Endothelial cell of hepatic sinusoid (primary cell): ENCODE measurements at regions not wholly inside any gene's neighbourhood (a gene's known extent, or its start where the extent isn't known, plus 50 kb on each side); places are given as distances from the start of the nearest gene placed in this dataset.
"Not testable (repeated sequence)": the region's sequence is repeated elsewhere in the genome, so short reads cannot be mapped to it uniquely, and the experiment has no call there.

ENCODE experiments used
- in situ Hi-C: cut with HindIII; loops from 2 replicates; pipeline ENCODE4 v1.10.0; 2017; ENCODE audit warnings: low sequenced_read_pairs

DNA sequence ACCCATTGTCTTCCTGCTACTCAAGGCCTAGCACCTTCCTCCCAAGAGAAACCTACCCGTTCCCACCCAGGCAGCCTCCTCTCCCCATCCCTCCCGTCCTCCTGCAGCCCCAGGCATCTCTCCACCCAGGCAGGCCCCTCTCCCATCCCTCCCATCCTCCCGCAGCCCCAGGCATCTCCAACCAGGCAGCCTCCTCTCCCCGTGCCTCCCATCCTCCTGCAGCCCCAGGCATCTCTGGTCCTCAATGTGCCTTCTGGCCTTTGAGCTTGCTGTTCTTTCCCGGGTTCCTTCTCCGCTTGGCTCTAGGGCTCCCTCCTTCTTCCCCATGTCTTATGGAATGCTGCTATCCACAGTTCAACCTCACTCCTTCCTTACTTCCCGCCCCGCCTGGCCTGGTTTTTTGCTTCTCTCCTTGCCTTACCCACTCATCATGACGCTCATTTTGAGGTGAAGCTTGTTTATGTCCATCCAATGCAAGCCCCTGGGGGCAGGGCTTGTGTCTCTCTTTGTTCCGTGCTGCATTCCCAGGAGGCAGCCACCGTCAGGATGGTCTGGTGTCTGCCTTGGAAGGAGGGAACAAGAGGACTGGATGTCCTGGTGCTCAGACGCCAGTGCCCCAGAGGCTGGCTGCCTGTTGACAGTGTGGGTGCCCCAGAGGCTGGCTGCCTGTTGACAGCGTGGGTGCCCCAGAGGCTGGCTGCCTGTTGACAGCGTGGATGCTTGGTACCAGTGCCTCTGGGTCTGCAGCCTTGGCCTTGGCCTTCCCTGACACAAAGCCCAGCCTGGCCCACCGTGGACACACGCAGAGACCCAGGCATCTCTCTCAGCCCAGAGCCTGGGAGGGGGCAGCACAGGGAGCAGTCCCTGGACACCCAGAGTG lies 815.7 kb downstream of the BRD1 start:
- in situ Hi-C loops, result loop anchor here (5.0 kb wide), 1 partner anchor 95 kb away; no protein-coding TSS in a partner anchor

DNA sequence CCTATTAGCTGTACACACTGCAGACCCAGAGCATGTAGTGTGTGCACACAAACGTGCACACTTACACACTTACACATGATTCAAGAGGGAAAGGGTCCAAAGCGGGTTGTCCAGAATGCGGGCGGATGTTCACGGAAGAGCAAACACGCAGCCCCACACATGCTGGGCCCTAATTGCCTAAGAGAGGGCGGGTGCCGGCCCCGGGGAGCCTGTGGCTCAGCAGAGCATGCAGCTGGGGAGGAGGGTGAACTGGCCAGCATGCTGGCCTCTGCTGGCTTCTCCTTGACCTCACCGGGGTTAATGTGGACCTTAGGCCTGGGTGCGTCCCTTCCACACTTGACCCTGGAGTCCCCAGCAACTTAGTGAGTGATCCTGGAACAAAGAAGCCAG lies 816.3 kb downstream of the BRD1 start:
- in situ Hi-C loops, result loop anchor here (5.0 kb wide), 1 partner anchor 96 kb away; no protein-coding TSS in a partner anchor

DNA sequence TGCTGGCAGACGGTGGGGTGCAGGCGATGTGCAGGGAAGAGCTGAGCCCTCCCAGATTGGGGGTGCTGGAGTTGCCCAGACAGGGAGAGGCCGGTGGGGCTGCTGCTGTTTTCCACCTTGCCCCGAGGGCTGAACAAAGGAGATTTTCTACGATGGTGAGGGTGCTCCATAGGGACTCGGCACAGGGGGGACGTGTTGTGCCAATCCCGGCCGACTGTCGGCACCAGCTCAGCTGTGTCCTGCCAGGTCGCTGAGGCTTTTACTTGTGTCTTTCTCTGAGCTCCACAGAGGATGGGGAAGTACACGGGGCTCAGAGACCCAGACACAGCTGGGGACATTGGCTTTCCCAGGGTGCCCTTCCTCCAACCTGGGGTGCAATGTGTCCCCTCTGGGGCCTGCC lies 816.8 kb downstream of the BRD1 start:
- in situ Hi-C loops, result loop anchor here (5.0 kb wide), 1 partner anchor 96 kb away; no protein-coding TSS in a partner anchor

DNA sequence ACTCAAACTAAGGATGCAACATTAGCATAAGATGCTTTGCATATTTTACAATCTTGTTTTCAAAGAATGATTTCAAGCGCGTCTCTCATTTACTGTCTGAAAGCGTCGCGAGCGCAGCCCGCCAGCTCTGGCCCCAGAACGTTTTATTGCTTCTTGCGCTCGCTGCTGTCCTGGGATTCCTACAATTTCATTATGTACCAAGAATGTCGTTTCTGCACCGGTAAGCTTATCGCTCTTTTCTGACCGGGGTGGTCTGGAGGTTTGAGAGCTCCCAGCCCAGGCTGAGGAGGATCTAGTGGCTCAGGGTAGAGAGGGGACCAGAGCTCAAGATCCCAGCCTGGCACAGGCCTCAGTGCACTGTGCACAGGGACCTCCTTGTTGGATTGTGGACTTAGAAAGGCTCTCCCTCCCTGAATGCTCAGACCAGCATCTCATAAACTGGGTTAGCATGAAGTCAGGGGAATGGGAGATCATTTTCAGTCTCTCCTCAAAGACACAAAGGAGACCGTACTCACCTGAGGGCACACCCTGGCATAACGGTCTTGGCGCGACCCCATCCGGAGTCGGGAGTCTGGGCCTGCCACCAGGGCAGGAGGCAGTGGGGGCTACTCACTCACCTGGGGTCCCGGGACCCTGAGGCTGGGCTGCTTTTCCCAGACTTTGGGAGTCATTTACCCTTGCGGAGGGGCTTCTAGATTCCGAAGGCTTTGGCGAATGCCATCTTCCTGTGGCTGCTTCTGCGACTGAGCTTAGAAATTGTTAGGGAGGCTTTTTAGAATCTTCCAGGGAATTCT lies 817.4 kb downstream of the BRD1 start:
- in situ Hi-C loops, result loop anchor here (5.0 kb wide), 1 partner anchor 97 kb away; no protein-coding TSS in a partner anchor

DNA sequence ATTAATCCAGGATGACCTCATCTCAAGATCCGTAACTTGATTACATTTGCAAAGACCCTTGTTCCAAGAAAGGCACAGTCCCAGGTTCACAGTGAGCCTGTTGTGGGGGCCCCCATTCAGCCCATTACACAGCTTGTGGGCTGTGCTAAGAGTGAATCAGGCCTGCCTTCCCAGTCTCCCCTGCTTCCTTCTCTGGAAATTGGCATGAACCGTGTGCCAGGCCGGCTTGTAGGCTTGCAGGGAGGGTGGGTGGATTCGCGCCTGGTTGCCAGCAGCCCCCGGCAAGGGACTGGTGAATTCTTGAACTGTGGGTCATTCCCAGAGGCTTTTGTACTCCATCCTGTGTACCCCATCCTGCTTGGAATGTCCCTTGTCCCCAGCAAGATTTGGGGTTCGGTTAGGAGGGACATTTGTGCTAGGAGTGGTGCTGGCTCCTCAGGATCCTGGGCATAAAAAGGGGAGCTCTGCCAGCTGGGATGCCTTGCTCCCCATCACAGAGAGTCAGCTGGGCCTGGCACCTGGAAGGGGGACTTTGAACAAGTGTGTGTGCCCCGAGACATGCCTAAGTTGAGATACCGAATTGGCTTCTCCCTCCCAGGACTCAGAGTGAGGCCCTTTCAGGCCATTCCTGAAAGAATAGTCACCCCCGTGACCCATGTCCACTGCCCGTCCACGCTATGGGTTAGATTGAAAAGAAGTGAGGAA lies 818.2 kb downstream of the BRD1 start:
- in situ Hi-C loops, result loop anchor here (5.0 kb wide), 1 partner anchor 98 kb away; no protein-coding TSS in a partner anchor

DNA sequence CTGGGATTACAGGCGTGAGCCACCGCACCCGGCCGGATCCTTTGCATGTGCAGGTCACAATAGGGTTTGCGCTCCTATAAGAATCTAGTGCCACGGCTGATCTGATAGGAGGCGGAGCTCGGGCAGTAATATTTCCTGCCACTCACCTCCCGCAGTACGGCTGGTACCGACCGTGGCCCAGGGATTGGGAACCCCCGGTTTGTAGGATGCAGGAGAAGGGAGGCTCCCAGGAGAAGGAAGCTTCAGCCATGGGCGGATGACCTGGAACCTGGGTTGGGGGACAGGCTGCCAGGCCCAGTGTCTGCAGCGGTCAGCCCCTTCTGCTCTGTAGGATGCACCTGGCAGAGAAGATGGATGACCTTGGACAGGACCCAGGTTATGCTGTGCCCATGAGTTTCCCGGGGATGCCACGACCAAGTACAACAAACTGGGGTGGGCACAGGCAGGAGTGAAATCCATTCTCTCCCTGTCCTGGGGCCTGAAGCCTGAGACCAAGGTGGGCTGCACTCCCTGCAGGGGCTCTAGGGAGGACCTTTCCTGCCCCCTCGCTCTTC lies 818.9 kb downstream of the BRD1 start:
- in situ Hi-C loops, result no loop called here

DNA sequence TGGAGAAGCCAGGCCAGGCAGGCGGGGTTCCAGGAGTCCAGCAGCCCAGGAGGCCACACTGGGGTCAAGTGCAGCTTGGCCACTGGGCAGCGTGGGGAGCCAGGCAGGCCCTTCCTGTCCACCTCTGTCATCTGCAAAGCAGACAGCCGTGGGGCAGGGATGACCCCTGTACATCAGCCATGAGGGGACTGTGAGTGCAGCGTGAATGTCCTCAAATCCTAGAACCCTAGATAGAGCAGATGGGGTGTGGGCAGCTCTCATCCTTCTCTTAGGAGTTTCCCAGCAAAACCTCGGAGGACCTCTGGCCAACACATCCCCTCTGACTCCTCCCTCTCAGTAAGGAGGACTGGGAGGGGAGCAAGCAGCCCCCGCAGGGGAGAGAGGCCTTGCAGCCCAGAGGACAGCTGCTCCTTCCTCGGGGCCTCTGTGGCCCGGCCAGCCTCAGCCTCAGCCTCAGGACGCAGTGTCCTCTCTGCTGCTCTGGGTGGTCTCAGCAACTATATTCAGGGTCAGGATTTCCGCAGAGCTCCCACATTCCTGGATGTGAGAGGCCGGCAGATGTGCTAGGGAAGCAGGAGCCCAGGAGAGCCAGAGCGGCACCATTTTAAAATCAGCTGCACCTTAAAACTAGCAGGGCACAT lies 820.5 kb downstream of the BRD1 start:
- in situ Hi-C loops, result no loop called here

DNA sequence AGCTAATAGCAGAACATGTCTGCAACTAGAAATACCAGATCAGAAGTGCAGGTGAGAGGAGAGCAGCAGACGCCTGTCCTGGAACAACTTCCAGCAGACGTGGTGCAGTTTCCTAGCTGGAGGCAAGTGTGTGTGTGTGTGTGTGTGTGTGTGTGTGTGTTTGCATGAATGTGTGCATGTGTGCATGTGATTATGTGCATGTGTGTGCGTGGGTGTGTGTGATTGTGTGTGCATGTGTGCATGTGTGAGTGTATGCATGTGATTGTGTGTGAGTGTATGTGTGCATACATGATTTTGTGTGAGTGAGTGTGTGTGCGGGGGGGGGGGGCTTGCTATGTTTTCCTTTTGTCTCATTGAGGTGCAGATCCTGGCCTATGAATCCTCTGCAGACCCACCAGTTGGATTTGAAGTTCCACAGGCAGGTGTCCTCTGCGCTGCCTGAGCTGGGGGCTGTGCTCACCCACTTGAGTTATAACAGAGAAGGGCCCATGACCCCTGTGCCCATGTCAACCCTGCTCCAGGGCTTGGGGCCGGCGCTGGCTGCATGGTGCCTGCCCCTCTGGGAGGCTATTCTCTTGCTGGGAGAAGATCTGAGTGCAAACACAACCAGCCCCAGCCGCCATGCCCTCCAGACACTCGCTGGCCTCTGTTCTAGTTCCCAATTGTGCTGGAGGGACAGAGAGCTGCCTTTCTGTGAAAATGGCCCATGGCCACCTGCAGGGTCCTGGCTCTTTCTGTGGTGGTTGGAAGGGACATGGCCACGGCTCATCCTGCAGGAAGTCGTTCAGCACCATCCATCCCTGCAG lies 821.3 kb downstream of the BRD1 start:
- in situ Hi-C loops, result no loop called here

DNA sequence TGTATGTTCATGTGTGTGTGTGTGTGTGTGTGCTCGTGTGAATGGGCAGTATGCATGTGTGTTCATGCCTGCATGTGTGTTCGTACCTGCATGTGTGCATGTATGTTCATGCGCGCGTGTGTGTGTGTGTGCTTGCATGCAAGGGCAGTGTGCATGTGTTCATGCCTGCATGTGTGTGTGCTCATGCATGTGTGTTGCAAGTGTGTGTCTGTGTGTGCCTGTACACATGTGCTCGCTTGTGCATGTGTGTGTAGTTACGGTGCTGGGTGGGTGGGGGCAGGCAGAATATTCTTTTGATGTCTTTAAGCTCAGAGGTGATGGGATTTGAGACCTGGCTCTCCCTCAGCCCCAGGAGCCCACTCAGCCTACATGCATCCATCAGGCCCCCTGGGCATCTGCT lies 822.1 kb downstream of the BRD1 start:
- in situ Hi-C loops, result no loop called here

DNA sequence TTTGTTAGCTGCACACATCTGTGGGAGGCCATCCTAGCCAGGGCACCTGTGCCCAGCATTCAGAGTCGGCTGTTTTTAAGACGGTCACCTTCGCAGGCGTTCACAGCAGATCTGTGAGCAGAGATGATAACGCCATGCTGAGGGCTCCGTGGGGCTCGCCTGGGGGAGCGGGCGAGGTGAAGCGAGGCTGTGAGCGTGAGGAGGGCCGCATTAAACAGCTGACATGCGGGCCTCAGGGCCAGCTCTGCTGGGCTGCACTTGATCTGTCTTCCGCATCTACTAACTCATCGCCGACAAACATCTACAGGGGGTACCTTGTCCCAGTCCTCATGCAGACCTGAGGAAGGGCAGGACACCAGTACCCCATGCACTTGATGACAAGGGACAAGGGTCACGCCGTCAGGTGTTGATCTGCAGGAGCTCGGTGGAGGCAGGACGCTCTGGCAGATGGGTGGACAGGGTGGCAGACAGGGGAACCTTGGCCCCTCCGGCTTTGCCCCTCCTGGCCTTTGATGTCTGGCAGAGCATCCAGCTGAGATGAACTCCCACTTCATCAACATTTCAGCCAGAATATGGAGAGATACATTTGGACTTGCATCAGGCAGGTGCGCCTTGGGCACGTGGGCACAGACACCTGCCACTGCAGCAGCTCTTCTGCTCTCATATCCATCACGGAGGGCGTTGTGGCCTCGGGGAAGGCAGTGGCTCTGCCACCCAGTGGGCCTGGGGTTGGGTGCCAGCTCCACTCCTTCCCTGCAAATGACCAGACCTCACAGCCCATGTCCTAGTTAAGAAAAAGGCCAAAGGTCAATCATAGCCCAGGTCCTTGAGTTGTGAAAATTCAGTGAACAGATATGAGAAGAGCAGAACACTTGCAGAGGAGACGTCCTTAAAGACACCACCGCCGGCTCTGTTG lies 822.9 kb downstream of the BRD1 start:
- in situ Hi-C loops, result no loop called here

DNA sequence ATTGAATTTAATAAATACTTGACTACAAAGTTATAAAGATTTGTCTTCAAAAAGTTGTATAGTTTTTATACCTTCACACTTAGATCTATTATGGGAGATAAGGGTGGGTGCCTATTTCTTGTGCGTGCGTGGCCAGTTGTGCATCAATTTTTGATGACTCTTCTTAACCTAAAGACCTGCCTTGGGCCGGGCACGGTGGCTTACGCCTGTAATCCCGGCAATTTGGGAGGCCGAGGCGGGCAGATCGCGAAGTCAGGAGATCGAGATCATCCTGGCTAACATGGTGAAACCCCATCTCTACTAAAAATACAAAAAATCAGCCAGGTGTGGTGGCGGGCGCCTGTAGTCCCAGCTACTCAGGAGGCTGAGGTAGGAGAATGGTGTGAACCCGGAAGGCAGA lies 830.1 kb downstream of the BRD1 start:
- in situ Hi-C loops, result not testable (repeated sequence)

DNA sequence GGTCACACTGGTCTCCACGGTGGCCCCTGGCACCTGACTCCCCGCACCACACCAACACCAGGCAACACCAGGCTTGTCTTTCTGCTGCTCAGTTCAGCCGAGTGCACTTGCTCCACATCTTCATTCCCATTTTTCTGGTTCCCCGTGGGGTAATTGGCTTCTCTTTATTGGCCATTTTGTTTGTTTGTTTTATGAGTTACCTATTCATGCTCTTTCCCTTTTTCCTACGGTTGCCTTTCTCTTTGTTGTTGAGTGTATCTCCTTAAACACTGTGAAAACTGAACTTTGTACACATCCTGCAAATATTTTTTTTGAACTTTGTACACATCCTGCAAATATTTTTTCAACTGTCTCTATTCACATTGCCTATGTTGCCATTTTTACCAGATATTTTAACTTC lies 834.0 kb downstream of the BRD1 start:
- in situ Hi-C loops, result no loop called here

DNA sequence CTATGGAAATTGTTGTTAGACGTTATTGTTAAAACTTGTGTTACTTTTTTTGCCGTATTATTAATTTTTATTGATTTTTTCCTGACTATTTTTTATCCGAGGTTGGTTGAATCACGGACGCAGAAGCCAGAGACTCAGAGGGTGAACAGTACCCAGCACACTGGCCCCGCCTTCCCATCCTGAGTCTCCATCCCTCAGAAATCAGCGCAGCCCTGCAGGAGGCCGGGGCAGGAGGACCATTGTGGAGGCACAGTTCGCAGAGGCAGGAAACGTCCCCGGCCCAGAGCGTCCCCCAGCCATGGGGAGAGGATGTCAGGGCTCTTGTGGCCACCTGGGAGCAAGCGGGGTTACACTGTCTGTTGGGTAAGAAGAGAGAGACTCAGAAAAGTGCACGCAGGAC lies 843.0 kb downstream of the BRD1 start:
- in situ Hi-C loops, result no loop called here

DNA sequence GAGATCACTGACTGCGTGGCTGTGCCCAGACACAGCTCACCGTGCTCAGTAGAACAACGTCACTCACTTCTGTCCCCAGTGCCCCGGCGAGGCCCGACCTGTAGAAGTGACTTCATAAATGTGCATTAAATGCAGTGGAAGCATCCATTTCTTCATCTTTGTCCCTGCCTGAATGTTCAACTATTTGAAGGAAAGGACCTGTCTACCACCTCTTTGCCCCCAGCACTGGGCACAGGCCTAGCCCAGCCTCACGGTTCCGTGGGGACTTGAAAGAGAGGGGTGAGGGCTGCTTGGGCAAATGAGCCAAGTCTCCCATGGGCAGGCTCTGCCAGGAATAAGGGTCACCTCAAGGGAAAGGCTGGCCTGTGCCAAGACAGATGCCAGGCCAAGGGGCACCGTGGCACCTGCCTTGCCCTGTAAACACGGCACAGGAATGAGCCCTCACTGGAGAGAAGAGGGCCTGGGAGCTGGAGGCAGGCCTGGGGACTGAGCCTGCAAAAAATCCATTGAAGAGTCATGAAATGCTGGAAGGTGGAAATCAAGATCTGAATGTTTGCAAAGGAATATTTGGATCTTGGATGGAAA lies 845.3 kb downstream of the BRD1 start:
- in situ Hi-C loops, result no loop called here

DNA sequence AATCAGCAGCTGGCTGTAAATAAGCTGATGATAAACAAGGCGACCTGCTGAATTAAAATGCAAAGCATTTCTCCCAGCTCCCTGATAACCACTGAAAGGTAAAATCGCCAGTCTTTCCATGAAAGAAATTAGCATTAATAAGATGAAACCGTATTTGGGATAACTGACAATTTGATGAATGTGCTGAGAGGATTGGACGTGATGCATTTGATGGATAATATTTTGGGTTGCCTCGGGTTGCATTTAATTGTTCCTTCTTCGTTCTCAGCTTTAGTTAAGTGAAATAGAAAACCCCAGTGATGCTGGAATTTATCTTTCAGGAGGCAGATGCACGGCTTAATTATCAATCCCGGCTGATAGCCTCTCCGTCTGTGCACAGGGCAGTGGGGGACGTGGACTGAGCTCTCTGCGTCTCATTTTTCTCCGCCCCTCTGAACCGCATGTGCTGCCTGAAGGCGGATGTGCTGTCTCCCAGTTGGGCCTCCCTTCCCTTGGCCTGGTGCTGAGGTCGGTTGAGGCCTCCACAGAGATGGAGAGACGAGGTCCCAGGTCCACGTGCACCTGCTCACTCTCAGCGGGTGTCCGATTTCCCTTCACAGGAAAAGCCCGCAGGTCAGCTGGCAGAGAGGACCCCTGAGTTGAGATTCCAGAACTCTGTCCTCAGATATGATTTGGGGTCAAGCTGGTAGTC lies 846.2 kb downstream of the BRD1 start:
- in situ Hi-C loops, result no loop called here

DNA sequence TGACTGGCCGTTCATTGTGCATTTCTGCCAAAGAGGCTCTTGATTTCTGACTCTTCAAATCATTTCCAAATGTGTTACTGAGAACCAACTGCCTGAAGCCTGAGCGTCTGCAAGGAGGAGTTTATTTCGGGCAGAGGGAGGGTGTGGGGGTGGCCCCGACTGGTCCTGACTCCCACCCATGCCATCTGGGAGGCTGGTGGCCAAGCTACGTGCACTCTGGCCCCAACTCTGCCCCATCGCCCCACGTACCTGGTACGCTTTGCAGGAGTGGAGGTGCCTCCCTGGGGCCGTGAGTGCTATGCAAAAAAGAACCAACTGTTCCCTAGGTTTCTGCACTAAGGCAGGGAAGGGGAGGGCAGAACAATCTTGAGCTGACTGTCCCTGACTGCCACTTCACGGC lies 846.8 kb downstream of the BRD1 start:
- in situ Hi-C loops, result no loop called here

DNA sequence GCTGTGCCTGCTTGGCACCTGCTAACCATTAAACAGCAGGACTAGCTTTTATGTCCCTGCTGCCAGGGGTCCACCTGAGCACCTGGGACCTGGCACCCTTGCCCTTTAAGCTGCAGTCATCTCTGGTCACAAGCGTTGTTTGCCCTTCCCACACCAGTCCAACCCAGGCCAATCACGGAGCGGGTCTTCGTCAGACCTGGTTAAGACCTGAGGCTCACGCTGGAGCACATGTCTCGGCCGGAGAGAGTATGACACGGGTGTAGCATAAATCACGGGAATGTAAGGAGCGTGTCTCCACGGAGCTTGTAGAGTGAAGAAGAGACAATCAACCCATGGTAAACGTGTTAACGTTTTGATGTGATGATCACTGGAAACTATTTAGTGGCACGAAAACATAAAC lies 847.3 kb downstream of the BRD1 start:
- in situ Hi-C loops, result no loop called here

DNA sequence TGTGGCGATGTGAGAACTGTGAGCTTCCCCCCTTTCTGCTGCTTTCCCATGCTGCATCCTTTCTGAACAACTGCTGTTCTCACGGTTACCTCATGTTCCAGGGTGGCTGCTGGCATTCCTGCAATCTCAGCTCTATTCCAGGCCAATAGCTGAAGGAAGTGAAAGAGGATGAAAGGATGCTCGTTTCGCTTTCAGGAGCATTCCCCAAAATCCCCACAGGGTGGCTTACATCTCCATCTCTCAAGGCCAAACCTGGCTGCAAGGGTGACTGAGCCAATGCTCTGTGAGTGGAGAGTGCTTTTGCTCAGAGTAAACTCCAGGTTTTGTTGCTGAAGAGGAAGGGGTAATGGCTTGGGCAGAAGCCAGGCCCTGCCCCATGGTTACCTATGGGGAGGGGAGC lies 848.2 kb downstream of the BRD1 start:
- in situ Hi-C loops, result no loop called here
